HEK293T (cell line): ENCODE measurements at regions not wholly inside any gene's neighbourhood (a gene's known extent, or its start where the extent isn't known, plus 50 kb on each side); places are given as distances from the start of the nearest gene placed in this dataset.

Experiments
- CTCF ChIA-PET: fragments of 350-600 bp; formaldehyde crosslinking; extraction: SDS; loops from one replicate; lab custom pipeline; 2021; ENCODE audit warnings: antibody characterized with exemption, inconsistent platforms; lab: Yijun Ruan, JAX
- POLR2A ChIA-PET: fragments of 350-600 bp; formaldehyde crosslinking; extraction: SDS; loops from one replicate; lab custom pipeline; 2020; ENCODE audit warnings: antibody characterized with exemption, inconsistent platforms; lab: Yijun Ruan, JAX
- DNase-seq: peaks from one replicate; pipeline ENCODE4 v3.0.0; 2012; ENCODE audit warnings: mixed read lengths; ENCODE audit errors: extremely low spot score
- ARNT ChIP-seq: fragments of 450-650 bp; IDR thresholded peaks from 2 replicates; pipeline ENCODE4 v1.6.1; 2017; ENCODE audit warnings: mild to moderate bottlenecking
- BHLHE40 ChIP-seq: fragments of 450-650 bp; IDR thresholded peaks from 2 replicates; pipeline ENCODE4 v1.6.1; 2016; ENCODE audit warnings: mild to moderate bottlenecking, moderate library complexity, borderline replicate concordance
- CTBP1 ChIP-seq: fragments of 450-650 bp; IDR thresholded peaks from 2 replicates; pipeline ENCODE4 v1.6.1; 2016; ENCODE audit warnings: borderline replicate concordance
- ELF4 ChIP-seq: fragments of 450-650 bp; IDR thresholded peaks from 2 replicates; pipeline ENCODE4 v1.6.1; 2017; ENCODE audit warnings: antibody characterized with exemption
- FOXA1 ChIP-seq: fragments of 450-650 bp; IDR thresholded peaks from 2 replicates; pipeline ENCODE4 v1.6.1; 2016; ENCODE audit warnings: mild to moderate bottlenecking
- FOXK2 ChIP-seq: fragments of 450-650 bp; IDR thresholded peaks from 2 replicates; pipeline ENCODE4 v1.6.1; 2016; ENCODE audit warnings: mild to moderate bottlenecking
- FOXM1 ChIP-seq: fragments of 450-650 bp; IDR thresholded peaks from 2 replicates; pipeline ENCODE4 v1.6.1; 2017; ENCODE audit warnings: mild to moderate bottlenecking, borderline replicate concordance
- HDGF ChIP-seq: fragments of 450-650 bp; IDR thresholded peaks from 2 replicates; pipeline ENCODE4 v1.6.1; 2017; ENCODE audit warnings: antibody characterized with exemption, borderline replicate concordance
- L3MBTL2 ChIP-seq: fragments of 450-650 bp; conservative IDR thresholded peaks from 2 replicates; pipeline ENCODE4 v1.6.1; 2016; ENCODE audit warnings: mild to moderate bottlenecking
- LEF1 ChIP-seq: fragments of 450-650 bp; IDR thresholded peaks from 2 replicates; pipeline ENCODE4 v1.6.1; 2017; ENCODE audit warnings: mild to moderate bottlenecking, borderline replicate concordance
- NFRKB ChIP-seq: fragments of 450-650 bp; IDR thresholded peaks from 2 replicates; pipeline ENCODE4 v1.6.1; 2016; ENCODE audit warnings: mild to moderate bottlenecking, moderate library complexity
- PKNOX1 ChIP-seq: fragments of 450-650 bp; IDR thresholded peaks from 2 replicates; pipeline ENCODE4 v1.6.1; 2016
- SP1 ChIP-seq: fragments of 450-650 bp; IDR thresholded peaks from 2 replicates; pipeline ENCODE4 v1.6.1; 2017
- SUZ12 ChIP-seq: fragments of 450-650 bp; IDR thresholded peaks from 2 replicates; pipeline ENCODE4 v1.6.1; 2016; ENCODE audit warnings: mild to moderate bottlenecking
- TARDBP ChIP-seq: fragments of 450-650 bp; IDR thresholded peaks from 2 replicates; pipeline ENCODE4 v1.6.1; 2016
- ZNF384 ChIP-seq: fragments of 450-650 bp; IDR thresholded peaks from 2 replicates; pipeline ENCODE4 v1.6.1; 2016

- ChIA-PET POLR2A (no interaction called here), CTCF (no interaction called here)
- no peak for DNase-seq
- TF ChIP-seq LEF1 (no peak), BHLHE40 (no peak), ELF4 (no peak), PKNOX1 (no peak), NFRKB (no peak), SP1 (no peak), TARDBP (no peak), FOXK2 (no peak), ARNT (no peak), HDGF (no peak), CTBP1 (no peak), SUZ12 (no peak)
These were observed 365.1 kb upstream of the NFE2L3 start for GRCh38 chr7:25786936-25787335.

GRCh38 chr7:25787336-25787735 is 364.7 kb upstream of the NFE2L3 start:
- DNase-seq, result no peak
- ChIA-PET CTCF (no interaction called here), POLR2A (no interaction called here)
- TF ChIP-seq TARDBP (no peak), ELF4 (no peak), FOXM1 (no peak), ZNF384 (no peak), L3MBTL2 (no peak), BHLHE40 (no peak), FOXK2 (no peak), HDGF (no peak), SP1 (no peak), NFRKB (no peak), LEF1 (no peak), ARNT (no peak), CTBP1 (no peak), SUZ12 (no peak), PKNOX1 (no peak), FOXA1 (no peak)

- CTCF ChIA-PET, result interaction anchor here (0.6 kb wide), 1 partner anchor 33 kb away, joined by 3 read pairs; no protein-coding TSS in a partner anchor
- POLR2A ChIA-PET, result interaction anchor here (0.8 to 1.0 kb wide), 2 partner anchors 11 to 35 kb away, joined by 3 read pairs; no protein-coding TSS in a partner anchor
- TF ChIP-seq NFRKB (no peak), ARNT (no peak), CTBP1 (no peak), TARDBP (no peak), SUZ12 (no peak), ELF4 (no peak), HDGF (no peak), BHLHE40 (no peak), LEF1 (no peak), L3MBTL2 (no peak), FOXA1 (no peak), FOXK2 (no peak)
- DNase-seq, result no peak
These were observed 363.6 kb upstream of the NFE2L3 start for GRCh38 chr7:25788371-25788770.

GRCh38 chr7:25788961-25789620 is 362.9 kb upstream of the NFE2L3 start:
- POLR2A ChIA-PET, result no interaction called here
- CTCF ChIA-PET, result no interaction called here
- TF ChIP-seq ZNF384, result no peak
- no peak for TF ChIP-seq SUZ12
- no peak for TF ChIP-seq L3MBTL2
- no peak for TF ChIP-seq ELF4
- no peak for TF ChIP-seq CTBP1
- no peak for TF ChIP-seq NFRKB
- no peak for TF ChIP-seq FOXA1
- no peak for TF ChIP-seq TARDBP
- no peak for TF ChIP-seq ARNT
- no peak for TF ChIP-seq FOXM1
- no peak for TF ChIP-seq LEF1
- no peak for DNase-seq

- POLR2A ChIA-PET, result no interaction called here
- CTCF ChIA-PET, result no interaction called here
- no peak for TF ChIP-seq PKNOX1
- TF ChIP-seq SP1, result no peak
- no peak for DNase-seq
These were observed 362.0 kb upstream of the NFE2L3 start for GRCh38 chr7:25789701-25790640.

- no peak for DNase-seq
- ChIA-PET CTCF (no interaction called here), POLR2A (no interaction called here)
- no peak for TF ChIP-seq LEF1
- TF ChIP-seq SP1, result no peak
- no peak for TF ChIP-seq L3MBTL2
- no peak for TF ChIP-seq SUZ12
- TF ChIP-seq FOXA1, result no peak
- TF ChIP-seq HDGF, result no peak
- TF ChIP-seq TARDBP, result no peak
- no peak for TF ChIP-seq PKNOX1
- no peak for TF ChIP-seq ELF4
These were observed 361.0 kb upstream of the NFE2L3 start for GRCh38 chr7:25790963-25791362.
